ENCODE measurements at regions not wholly inside any gene's neighbourhood (a gene's known extent, or its start where the extent isn't known, plus 50 kb on each side); places are given as distances from the start of the nearest gene placed in this dataset.

DNA sequence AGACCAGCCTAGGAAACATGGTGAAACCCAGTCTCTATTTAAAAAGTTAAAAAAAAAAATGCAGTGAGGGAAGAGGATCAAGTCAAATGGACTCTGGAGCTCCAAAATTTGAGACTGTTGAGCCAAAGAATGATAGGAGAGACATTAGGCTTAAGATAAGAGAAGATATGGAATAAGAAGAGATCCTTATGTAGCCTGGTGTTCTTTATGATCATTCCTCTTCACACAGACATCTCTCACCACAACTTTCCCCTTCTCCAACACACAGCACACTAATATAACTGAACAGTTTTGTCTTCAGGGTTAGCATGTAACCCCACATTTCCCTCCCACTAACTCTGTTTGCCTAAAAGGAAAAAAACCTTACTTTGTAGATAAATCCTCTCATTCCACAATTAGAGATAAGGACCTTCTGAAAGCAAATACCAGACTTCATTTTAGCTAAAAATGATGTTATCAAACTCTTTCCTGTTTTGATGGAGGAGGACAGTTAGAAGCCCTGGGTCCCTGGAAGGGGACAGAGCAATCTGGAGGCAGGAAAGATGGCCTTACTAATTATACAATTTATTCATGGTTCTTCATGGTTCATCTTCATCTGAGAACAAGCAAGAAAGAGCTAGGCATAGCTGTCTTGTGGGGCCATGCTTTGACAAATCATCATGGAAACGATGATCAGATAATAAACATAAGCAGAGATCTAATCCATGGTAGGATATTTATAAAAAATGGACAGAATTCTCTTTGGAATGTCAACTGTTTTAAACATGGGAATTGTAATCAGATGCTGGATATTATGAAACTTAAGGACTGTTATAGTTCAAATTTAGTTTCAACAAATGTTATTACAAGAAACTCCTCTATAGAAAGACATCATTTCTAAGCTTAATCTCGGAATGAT lies 96.7 kb upstream of the S1PR1 start:
- Histone ChIP-seq H3K79me2 (ENCODE audit: low read length) (no peaks in the 10 kb centered on the region), H2AFZ (ENCODE audit: low read length) (no peak overlapping the region)

DNA sequence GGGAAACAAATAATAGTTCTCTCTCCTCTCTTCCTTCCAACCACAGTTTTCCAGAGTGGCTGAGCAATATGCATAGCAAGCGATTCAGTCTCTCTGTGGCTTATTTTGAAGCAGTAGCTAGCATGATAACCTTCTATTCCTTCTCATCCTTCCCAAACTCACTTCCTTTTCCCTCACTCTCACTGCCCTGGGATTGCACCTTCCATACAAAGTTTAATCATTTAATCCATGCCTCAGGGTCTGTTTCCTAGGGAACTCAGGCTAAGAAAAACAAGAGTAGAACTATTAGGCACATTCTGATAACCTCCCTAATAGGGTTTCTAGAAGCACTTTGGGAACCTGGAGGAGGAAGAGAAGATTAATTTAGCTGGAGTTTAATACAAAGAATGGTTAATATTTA lies 97.7 kb upstream of the S1PR1 start:
- Histone ChIP-seq H2AFZ (ENCODE audit: low read length) (no peak overlapping the region), H3K36me3 (ENCODE audit: insufficient read depth, low read length) (no peaks in the 10 kb centered on the region), H3K27me3 (ENCODE audit: low read length) (no peaks in the 10 kb centered on the region), H3K4me1 (ENCODE audit: low read length) (peaks cover 12% of the 10 kb centered on the region), H3K4me2 (ENCODE audit: low read depth, low read length, poor library complexity, severe bottlenecking) (no peak overlapping the region), H4K20me1 (ENCODE audit: insufficient read depth, low read depth, low read length) (no peaks in the 10 kb centered on the region), H3K4me3 (ENCODE audit: low read length) (no peak overlapping the region), H3K9ac (ENCODE audit: low read length) (no peak overlapping the region), H3K27ac (ENCODE audit: low read length) (no peak overlapping the region), H3K9me2 (replicated peaks; ENCODE audit: insufficient read depth, low read length) (no peaks in the 10 kb centered on the region), H3K79me2 (ENCODE audit: low read length) (no peaks in the 10 kb centered on the region), H3K9me3 (ENCODE audit: low read length) (no peaks in the 10 kb centered on the region)
- DNase-seq = no peak

More for the DNA sequence above, 96.7 kb upstream of the S1PR1 start:
- Histone ChIP-seq H3K4me2 (ENCODE audit: low read depth, low read length, poor library complexity, severe bottlenecking) (no peak overlapping the region), H4K20me1 (ENCODE audit: insufficient read depth, low read depth, low read length) (no peaks in the 10 kb centered on the region), H3K27ac (ENCODE audit: low read length) (no peak overlapping the region), H3K9ac (ENCODE audit: low read length) (no peak overlapping the region), H3K9me3 (ENCODE audit: low read length) (no peaks in the 10 kb centered on the region), H3K27me3 (ENCODE audit: low read length) (no peaks in the 10 kb centered on the region), H3K9me2 (replicated peaks; ENCODE audit: insufficient read depth, low read length) (no peaks in the 10 kb centered on the region), H3K36me3 (ENCODE audit: insufficient read depth, low read length) (no peaks in the 10 kb centered on the region), H3K4me3 (ENCODE audit: low read length) (no peak overlapping the region), H3K4me1 (ENCODE audit: low read length) (peaks cover 16% of the 10 kb centered on the region)
- no peak for DNase-seq

DNA sequence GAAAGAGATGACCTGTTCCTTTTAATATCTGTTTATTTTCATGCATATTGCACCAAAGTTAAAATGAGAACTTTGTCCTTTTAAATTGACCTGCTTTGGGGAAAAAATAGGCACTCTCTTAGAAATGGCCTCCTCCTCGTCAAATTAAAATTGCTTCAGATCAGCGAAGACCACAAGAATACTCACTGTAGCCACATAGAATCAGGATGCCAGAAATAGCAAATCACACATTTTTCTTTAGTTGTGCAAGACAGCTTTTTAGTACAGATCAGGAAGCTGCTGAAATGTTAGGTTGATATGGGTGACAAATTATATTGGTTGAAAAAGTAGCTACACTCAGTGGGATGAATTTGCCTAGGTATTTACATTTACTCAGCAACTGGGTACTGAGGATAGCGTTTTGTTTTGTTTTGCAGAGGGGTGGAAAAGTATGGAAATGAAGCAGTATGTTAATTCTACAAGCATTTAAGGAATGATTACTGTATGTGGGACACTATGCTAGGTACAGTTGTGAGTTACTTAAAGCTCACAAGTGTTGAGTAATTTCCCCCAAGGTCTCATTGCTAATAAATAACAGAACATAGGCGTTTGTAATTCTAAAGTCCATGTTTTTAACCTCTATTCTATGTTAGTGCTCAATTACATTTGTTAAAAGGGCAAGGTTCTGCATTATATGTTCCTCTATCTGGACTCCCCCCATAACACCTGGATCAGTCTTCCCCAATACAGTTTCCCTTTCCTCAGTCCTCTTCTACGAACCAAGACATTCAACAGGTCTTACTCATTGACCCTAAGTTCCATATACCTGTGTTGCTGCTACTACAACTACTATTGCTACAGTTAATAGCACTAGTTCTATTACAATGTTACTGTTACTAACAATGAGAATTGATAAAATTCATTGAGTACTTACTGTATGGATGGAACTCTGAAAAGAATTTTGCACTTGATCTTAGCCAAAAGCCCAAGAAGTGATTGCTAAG lies 99.4 kb upstream of the S1PR1 start:
- Histone ChIP-seq H4K20me1 (ENCODE audit: insufficient read depth, low read depth, low read length) (no peaks in the 10 kb centered on the region), H3K4me3 (ENCODE audit: low read length) (no peak overlapping the region), H3K4me2 (ENCODE audit: low read depth, low read length, poor library complexity, severe bottlenecking) (no peak overlapping the region), H3K79me2 (ENCODE audit: low read length) (no peaks in the 10 kb centered on the region), H3K27me3 (ENCODE audit: low read length) (no peaks in the 10 kb centered on the region), H3K4me1 (ENCODE audit: low read length) (peaks cover 17% of the 10 kb centered on the region), H3K9me3 (ENCODE audit: low read length) (no peaks in the 10 kb centered on the region), H2AFZ (ENCODE audit: low read length) (no peak overlapping the region), H3K36me3 (ENCODE audit: insufficient read depth, low read length) (no peaks in the 10 kb centered on the region), H3K9ac (ENCODE audit: low read length) (no peak overlapping the region), H3K27ac (ENCODE audit: low read length) (no peak overlapping the region), H3K9me2 (replicated peaks; ENCODE audit: insufficient read depth, low read length) (no peaks in the 10 kb centered on the region)
- DNase-seq = no peak

DNA sequence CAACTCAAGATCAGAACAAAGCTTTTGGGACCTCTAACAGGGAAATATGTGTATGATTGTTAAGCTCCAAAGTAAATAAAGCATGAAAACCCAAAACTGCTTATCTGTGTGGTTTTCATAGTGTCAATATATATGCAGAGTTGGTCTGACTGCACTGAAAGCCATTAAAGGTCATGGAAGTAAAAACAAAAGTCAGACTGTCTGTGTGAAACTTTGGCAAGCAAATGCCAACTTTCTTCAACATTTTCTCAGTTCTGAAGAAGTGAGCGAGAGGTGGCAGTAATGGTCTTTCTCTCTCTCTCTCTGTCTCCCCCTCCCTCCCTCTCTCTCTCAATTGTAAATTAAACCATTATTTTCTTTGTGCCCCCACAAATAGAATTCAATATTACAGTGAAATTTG lies 100.1 kb upstream of the S1PR1 start:
- Histone ChIP-seq H3K9me2 (replicated peaks; ENCODE audit: insufficient read depth, low read length) (no peaks in the 10 kb centered on the region), H3K9ac (ENCODE audit: low read length) (no peak overlapping the region), H3K36me3 (ENCODE audit: insufficient read depth, low read length) (no peaks in the 10 kb centered on the region), H3K79me2 (ENCODE audit: low read length) (no peaks in the 10 kb centered on the region), H3K4me2 (ENCODE audit: low read depth, low read length, poor library complexity, severe bottlenecking) (no peak overlapping the region), H3K27ac (ENCODE audit: low read length) (no peak overlapping the region), H3K4me3 (ENCODE audit: low read length) (no peak overlapping the region), H3K9me3 (ENCODE audit: low read length) (no peaks in the 10 kb centered on the region), H4K20me1 (ENCODE audit: insufficient read depth, low read depth, low read length) (no peaks in the 10 kb centered on the region), H2AFZ (ENCODE audit: low read length) (no peak overlapping the region), H3K4me1 (ENCODE audit: low read length) (peaks cover 21% of the 10 kb centered on the region), H3K27me3 (ENCODE audit: low read length) (no peaks in the 10 kb centered on the region)
- DNase-seq = peak; percentile 50

DNA sequence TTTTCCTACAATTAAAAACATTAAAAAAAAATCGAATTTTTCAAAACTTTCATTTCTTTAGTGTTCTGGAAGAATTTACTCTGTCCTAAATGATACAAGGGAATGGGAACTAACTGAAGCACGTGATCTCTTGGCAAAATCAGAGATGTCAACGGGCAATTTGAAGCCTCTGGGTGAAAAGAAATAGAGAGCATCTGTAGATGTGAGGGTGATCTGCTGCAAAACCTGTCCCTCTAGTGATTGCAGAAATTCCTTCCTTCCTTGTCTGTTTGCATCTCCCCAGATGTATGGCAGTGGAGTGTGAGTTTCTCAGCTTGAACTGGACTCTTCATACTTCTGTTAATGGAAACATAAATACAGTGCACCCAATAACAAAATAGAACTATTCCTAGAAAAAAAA lies 100.5 kb upstream of the S1PR1 start:
- H3K27ac ChIP-seq (ENCODE audit: low read length) = no peak overlapping the region
- H3K4me2 ChIP-seq (ENCODE audit: low read depth, low read length, poor library complexity, severe bottlenecking) = no peak overlapping the region
- no peak for DNase-seq
- H3K79me2 ChIP-seq (ENCODE audit: low read length) = no peaks in the 10 kb centered on the region
- no peaks in the 10 kb centered on the region for H3K27me3 ChIP-seq (ENCODE audit: low read length)
- H3K9me3 ChIP-seq (ENCODE audit: low read length) = no peaks in the 10 kb centered on the region
- no peaks in the 10 kb centered on the region for H4K20me1 ChIP-seq (ENCODE audit: insufficient read depth, low read depth, low read length)
- peaks cover 21% of the 10 kb centered on the region for H3K4me1 ChIP-seq (ENCODE audit: low read length)
- no peak overlapping the region for H3K9ac ChIP-seq (ENCODE audit: low read length)
- H3K36me3 ChIP-seq (ENCODE audit: insufficient read depth, low read length) = no peaks in the 10 kb centered on the region
- no peak overlapping the region for H3K4me3 ChIP-seq (ENCODE audit: low read length)
- no peaks in the 10 kb centered on the region for H3K9me2 ChIP-seq (replicated peaks; ENCODE audit: insufficient read depth, low read length)
- H2AFZ ChIP-seq (ENCODE audit: low read length) = no peak overlapping the region

DNA sequence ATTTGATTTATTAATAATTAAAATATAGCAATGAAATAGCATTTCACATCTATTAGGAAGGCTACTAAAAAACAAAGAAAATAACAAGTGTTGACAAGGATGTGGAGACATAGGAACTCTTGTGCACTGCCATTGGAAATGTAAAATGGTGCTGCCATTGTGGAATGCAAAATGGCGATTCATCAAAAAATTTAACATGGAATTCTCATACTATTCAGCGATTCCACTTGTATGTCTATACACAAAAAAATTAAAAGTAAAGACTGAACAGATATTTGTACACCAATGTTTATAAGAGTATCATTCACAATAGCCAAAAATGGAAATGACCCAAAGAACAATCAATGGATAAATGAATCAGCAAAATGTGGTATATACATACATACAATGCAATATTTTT lies 101.3 kb upstream of the S1PR1 start:
- no peak overlapping the region for H3K27ac ChIP-seq (ENCODE audit: low read length)
- no peak overlapping the region for H3K4me2 ChIP-seq (ENCODE audit: low read depth, low read length, poor library complexity, severe bottlenecking)
- no peaks in the 10 kb centered on the region for H3K9me3 ChIP-seq (ENCODE audit: low read length)
- no peak for DNase-seq
- no peak overlapping the region for H3K4me3 ChIP-seq (ENCODE audit: low read length)
- no peaks in the 10 kb centered on the region for H3K27me3 ChIP-seq (ENCODE audit: low read length)
- H3K36me3 ChIP-seq (ENCODE audit: insufficient read depth, low read length) = no peaks in the 10 kb centered on the region
- H3K79me2 ChIP-seq (ENCODE audit: low read length) = no peaks in the 10 kb centered on the region
- H3K9me2 ChIP-seq (replicated peaks; ENCODE audit: insufficient read depth, low read length) = no peaks in the 10 kb centered on the region
- H2AFZ ChIP-seq (ENCODE audit: low read length) = no peak overlapping the region
- H4K20me1 ChIP-seq (ENCODE audit: insufficient read depth, low read depth, low read length) = no peaks in the 10 kb centered on the region
- H3K9ac ChIP-seq (ENCODE audit: low read length) = no peak overlapping the region
- peaks cover 23% of the 10 kb centered on the region for H3K4me1 ChIP-seq (ENCODE audit: low read length)

DNA sequence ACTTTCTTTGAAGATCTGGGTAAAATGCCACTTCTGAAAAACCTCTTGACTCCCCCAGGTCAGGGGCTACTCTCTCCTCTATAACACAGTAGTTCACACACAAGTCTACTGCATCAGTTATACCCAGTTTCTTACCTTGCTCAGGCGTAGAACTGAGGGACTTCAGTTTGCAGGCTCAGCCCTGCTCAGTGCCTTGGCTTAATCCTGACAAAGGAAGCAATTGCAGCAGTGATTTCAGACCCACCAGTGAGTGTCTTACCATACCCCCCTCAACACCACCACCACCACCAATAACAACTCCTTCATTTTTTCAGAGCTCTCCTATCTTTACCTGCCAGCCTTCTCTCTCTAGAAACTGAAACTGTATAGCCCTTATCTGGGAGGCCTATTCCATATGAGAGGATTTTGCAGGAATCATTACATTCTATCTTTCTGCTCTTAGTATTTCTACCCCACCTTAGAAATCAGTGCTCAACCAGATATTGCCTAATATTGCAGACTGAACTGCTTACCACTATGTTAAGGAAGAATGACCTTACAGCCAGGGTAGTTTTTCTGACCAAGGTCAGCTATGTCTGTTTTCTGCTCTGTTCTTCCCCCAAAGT lies 105.5 kb upstream of the S1PR1 start:
- Histone ChIP-seq H4K20me1 (ENCODE audit: insufficient read depth, low read depth, low read length) (no peaks in the 10 kb centered on the region), H3K79me2 (ENCODE audit: low read length) (no peaks in the 10 kb centered on the region), H3K4me2 (ENCODE audit: low read depth, low read length, poor library complexity, severe bottlenecking) (no peak overlapping the region), H3K4me1 (ENCODE audit: low read length) (peaks cover 46% of the 10 kb centered on the region), H3K9me2 (replicated peaks; ENCODE audit: insufficient read depth, low read length) (no peaks in the 10 kb centered on the region), H3K27ac (ENCODE audit: low read length) (no peak overlapping the region), H3K36me3 (ENCODE audit: insufficient read depth, low read length) (no peaks in the 10 kb centered on the region), H3K4me3 (ENCODE audit: low read length) (no peak overlapping the region), H3K9ac (ENCODE audit: low read length) (no peak overlapping the region), H3K27me3 (ENCODE audit: low read length) (no peaks in the 10 kb centered on the region), H2AFZ (ENCODE audit: low read length) (no peak overlapping the region), H3K9me3 (ENCODE audit: low read length) (no peaks in the 10 kb centered on the region)
- DNase-seq = no peak

DNA sequence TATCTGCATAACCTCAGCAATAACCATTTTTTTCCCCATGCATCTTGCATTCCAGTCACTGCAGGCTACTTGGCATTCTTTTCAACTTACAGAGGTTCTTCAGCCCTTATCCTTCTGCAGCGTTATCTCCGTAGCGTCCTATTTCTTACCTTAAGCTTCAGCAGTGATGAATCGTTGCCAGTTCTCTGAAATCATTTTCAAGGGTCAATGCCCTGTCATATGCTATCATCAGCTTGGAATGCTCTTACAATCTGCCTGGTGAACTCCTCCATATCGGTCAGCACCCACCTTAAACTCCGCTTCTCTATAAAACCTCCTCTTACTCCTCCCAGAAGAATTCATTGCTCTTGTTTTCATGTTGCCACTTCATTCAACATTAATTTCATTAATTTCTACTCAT lies 105.1 kb upstream of the DPH5 start:
- no peaks in the 10 kb centered on the region for H3K9me3 ChIP-seq (ENCODE audit: low read length)
- peaks cover 46% of the 10 kb centered on the region for H3K4me1 ChIP-seq (ENCODE audit: low read length)
- no peaks in the 10 kb centered on the region for H3K9me2 ChIP-seq (replicated peaks; ENCODE audit: insufficient read depth, low read length)
- H3K27me3 ChIP-seq (ENCODE audit: low read length) = no peaks in the 10 kb centered on the region
- H4K20me1 ChIP-seq (ENCODE audit: insufficient read depth, low read depth, low read length) = no peaks in the 10 kb centered on the region
- no peak overlapping the region for H3K9ac ChIP-seq (ENCODE audit: low read length)
- no peaks in the 10 kb centered on the region for H3K79me2 ChIP-seq (ENCODE audit: low read length)
- no peak overlapping the region for H2AFZ ChIP-seq (ENCODE audit: low read length)
- H3K4me3 ChIP-seq (ENCODE audit: low read length) = no peak overlapping the region
- no peak overlapping the region for H3K27ac ChIP-seq (ENCODE audit: low read length)
- H3K4me2 ChIP-seq (ENCODE audit: low read depth, low read length, poor library complexity, severe bottlenecking) = no peak overlapping the region
- no peak for DNase-seq
- H3K36me3 ChIP-seq (ENCODE audit: insufficient read depth, low read length) = no peaks in the 10 kb centered on the region
